ENCODE measurements at regions not wholly inside any gene's neighbourhood (a gene's known extent, or its start where the extent isn't known, plus 50 kb on each side); places are given as distances from the start of the nearest gene placed in this dataset.

- TF ChIP-seq POLR2A (IDR thresholded peaks at IDR 0.05) (no peak), CTCF (IDR thresholded peaks at IDR 0.05) (no peak)
Observed at GRCh38 chr5:74426506-74426905, 214.0 kb downstream of the ENC1 start.

Measured in testis (tissue), 2 donors.